ENCODE measurements at regions not wholly inside any gene's neighbourhood (a gene's known extent, or its start where the extent isn't known, plus 50 kb on each side); places are given as distances from the start of the nearest gene placed in this dataset.

- no peak for DNase-seq
Observed at GRCh38 chr11:116171271-116172140, 601.3 kb downstream of the BUD13 start.

GRCh38 chr11:116170526-116171120 lies 602.2 kb downstream of the BUD13 start:
- no peak for DNase-seq

GRCh38 chr11:116169776-116170175 lies 603.0 kb downstream of the BUD13 start:
- DNase-seq, result no peak

- no peak for DNase-seq
Observed at GRCh38 chr11:116168459-116168787, 604.4 kb downstream of the BUD13 start.

- DNase-seq, result no peak
Observed at GRCh38 chr11:116167706-116168458, 604.9 kb downstream of the BUD13 start.

GRCh38 chr11:116166573-116167465 lies 606.0 kb downstream of the BUD13 start:
- DNase-seq, result no peak

- no peak for DNase-seq
Observed at GRCh38 chr11:116164843-116165242, 607.9 kb downstream of the BUD13 start.

- DNase-seq, result peak; percentile 97
Observed at GRCh38 chr11:116162886-116163230, 609.9 kb downstream of the BUD13 start.

GRCh38 chr11:116162086-116162885 lies 610.5 kb downstream of the BUD13 start:
- peak; percentile 88 for DNase-seq

- no peak for DNase-seq
Observed at GRCh38 chr11:116148645-116149044, 624.1 kb downstream of the BUD13 start.

GRCh38 chr11:116148056-116148455 lies 624.7 kb downstream of the BUD13 start:
- DNase-seq, result no peak

- DNase-seq, result no peak
Observed at GRCh38 chr11:116145187-116145865, 627.5 kb downstream of the BUD13 start.

GRCh38 chr11:116144387-116144958 lies 628.3 kb downstream of the BUD13 start:
- DNase-seq, result no peak

GRCh38 chr11:116138280-116138679 lies 634.1 kb upstream of the CADM1 start:
- no peak for DNase-seq

- no peak for DNase-seq
Observed at GRCh38 chr11:116137753-116138152, 633.5 kb upstream of the CADM1 start.

GRCh38 chr11:116136987-116137674 lies 632.9 kb upstream of the CADM1 start:
- DNase-seq, result no peak

GRCh38 chr11:116135891-116136290 lies 631.7 kb upstream of the CADM1 start:
- DNase-seq, result no peak

GRCh38 chr11:116134450-116134849 lies 630.2 kb upstream of the CADM1 start:
- no peak for DNase-seq

GRCh38 chr11:116132273-116132978 lies 628.2 kb upstream of the CADM1 start:
- DNase-seq, result no peak

- no peak for DNase-seq
Observed at GRCh38 chr11:116130122-116130521, 625.9 kb upstream of the CADM1 start.
